ENCODE measurements at regions not wholly inside any gene's neighbourhood (a gene's known extent, or its start where the extent isn't known, plus 50 kb on each side); places are given as distances from the start of the nearest gene placed in this dataset.
"Not testable (repeated sequence)": the region's sequence is repeated elsewhere in the genome, so short reads cannot be mapped to it uniquely, and the experiment has no call there.

GRCh38 chr3:20810555-20810954 lies 624.5 kb upstream of the SGO1 start:
- ATAC-seq = no peak

- no peak for ATAC-seq
These were observed 623.4 kb upstream of the SGO1 start for GRCh38 chr3:20809356-20809755.

- ATAC-seq = no peak
These were observed 622.9 kb upstream of the SGO1 start for GRCh38 chr3:20808864-20809263.

- ATAC-seq = no peak
These were observed 612.7 kb upstream of the SGO1 start for GRCh38 chr3:20798666-20799065.

- no peak for ATAC-seq
These were observed 601.0 kb upstream of the SGO1 start for GRCh38 chr3:20787005-20787404.

DNA sequence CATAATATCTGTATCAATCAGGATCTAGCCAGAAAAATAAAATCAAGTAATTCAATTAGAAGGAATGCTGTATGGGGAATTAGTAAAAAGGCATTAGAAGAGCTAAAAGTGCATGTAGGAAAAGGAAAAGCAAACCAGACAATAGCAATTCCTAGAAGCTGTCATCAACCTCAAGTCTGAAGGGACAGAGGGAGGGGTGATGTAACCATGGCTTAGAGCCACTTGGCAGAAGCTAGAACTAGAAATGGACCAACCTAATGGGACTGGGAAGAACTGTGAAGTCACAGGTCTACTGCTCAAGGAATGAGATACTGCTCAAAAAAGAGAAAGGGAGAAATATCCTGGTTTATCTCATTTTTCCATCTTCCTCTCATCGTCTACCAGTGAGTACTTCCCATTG lies 590.7 kb upstream of the SGO1 start:
- no peak for ATAC-seq

DNA sequence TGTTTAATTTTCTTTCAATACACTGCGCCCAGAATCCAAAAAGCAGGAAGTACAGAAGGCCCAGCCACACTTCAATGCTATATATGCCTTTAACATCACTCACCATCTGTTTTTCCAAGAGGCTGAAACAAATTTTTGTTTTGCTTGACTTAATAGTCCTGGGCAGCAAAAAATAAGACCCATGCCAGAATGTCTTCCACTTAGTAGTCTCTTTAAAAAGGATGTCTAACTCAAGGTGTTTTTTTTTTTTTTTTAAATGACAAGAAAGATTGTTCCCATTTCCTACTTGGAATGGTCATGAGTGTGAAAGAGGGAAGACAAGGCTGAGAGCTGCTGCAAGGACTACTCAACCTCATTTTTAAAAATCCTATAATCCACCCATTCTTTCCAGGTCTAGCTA lies 590.3 kb upstream of the SGO1 start:
- no peak for ATAC-seq

DNA sequence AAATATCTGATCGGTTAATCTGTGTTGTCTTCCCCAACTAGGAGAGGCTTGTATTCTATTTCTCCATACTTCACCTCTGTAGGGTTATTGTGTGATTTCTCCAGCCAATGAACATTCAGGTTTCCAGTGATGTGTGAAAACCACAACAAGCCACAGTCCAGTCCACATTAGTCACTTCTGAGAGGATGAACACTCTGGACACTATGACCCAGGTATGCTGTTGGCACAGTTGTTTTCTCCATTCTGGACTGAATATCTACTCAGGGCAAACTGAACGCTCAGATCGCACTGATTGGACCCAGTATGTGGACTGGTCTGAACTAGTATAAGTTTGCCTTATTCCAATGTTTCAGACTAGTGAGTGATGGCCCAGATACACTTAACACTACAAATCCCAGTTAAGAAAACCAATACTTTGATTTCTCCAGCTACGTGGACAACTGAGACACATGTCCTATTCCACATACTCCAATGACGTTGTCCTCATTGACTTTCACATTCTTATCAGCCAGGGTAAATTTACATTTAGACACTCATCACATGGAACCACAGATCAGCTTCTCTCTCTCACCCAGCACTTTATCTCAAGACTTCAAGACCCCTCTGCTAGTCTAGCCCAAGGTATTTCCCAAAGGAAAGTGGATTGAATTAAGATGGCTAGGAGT lies 587.4 kb upstream of the SGO1 start:
- no peak for ATAC-seq

GRCh38 chr3:20772869-20773268 lies 586.9 kb upstream of the SGO1 start:
- no peak for ATAC-seq

DNA sequence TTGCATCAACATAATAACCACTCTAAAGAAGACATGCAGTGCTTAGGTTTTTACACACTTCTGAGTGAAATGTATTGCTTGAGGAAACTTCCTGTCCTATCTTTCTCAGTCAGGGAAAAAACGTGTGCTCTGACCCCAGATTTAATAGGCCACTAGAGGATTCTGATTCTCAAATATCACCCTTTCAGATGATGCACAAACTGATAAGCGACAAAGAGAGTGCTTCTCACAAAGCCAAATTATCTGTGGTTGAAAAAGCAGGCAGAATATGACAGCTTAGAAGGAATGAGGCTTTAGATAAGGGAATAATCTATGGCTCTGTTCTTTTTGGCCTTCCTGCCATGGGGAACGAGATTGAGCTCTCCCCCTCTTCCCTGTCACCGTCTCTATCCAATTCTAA lies 583.4 kb upstream of the SGO1 start:
- no peak for ATAC-seq

- ATAC-seq = no peak
These were observed 575.0 kb upstream of the SGO1 start for GRCh38 chr3:20760981-20761380.

DNA sequence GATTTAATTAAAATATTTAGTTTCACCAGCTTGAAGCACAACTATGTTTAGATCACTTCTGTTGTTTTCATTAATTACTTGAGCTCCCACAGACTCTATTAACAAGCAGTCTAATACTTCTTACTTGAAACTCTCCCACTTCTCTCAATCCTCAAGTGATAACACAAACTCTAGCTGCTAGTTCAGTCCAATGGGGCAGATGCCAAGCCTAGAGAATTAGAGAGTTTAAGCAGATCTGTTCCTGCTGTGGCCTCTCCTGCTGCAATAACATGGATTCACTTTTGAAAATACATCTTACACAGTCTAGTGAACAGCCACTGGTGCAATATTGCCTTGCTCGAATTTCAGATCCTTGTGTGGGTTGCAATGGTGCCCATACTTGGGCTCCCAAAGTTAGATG lies 566.4 kb upstream of the SGO1 start:
- ATAC-seq = no peak

DNA sequence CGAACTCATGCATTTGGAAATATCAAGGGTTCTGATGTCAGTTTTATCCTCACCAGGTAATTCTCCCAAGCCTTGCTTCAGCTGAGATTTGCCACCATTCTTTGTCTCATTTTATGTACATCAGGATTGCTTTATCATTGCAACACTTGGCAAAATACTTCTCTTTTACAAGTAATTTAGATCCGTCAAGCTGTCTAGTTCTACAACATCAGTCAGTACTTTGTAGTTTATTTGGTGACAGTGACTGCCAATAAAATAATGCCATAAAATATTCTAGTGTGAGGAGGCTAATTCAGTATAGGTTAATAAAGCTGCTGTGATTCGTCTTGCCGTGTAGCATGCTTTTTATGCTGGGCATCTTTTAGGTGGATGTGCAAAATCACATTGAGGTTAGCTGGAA lies 565.3 kb upstream of the SGO1 start:
- no peak for ATAC-seq

DNA sequence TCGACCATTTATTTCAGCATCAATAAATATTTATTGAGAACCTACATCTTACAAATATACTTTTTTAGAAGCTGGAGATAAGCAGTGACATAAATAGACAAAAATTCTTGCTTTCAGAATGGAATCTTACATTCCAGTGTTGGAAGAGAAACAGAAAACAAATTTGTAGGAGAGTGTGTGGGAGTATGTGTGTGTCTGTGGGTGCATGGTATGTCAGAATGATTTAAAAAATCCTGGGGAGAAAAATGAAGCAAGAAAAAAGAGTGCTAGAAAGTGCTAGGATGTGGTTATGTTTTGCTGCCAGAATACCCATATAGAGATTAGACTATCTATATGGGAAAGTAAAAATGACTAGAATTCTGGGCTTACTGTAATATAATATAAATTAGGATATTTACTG lies 561.7 kb upstream of the SGO1 start:
- no peak for ATAC-seq

- ATAC-seq = no peak
These were observed 557.7 kb upstream of the SGO1 start for GRCh38 chr3:20743553-20744321.

GRCh38 chr3:20742903-20743552 lies 557.0 kb upstream of the SGO1 start:
- no peak for ATAC-seq

- ATAC-seq = no peak
These were observed 555.4 kb upstream of the SGO1 start for GRCh38 chr3:20741381-20741780.

GRCh38 chr3:20739814-20740213 lies 553.8 kb upstream of the SGO1 start:
- no peak for ATAC-seq

DNA sequence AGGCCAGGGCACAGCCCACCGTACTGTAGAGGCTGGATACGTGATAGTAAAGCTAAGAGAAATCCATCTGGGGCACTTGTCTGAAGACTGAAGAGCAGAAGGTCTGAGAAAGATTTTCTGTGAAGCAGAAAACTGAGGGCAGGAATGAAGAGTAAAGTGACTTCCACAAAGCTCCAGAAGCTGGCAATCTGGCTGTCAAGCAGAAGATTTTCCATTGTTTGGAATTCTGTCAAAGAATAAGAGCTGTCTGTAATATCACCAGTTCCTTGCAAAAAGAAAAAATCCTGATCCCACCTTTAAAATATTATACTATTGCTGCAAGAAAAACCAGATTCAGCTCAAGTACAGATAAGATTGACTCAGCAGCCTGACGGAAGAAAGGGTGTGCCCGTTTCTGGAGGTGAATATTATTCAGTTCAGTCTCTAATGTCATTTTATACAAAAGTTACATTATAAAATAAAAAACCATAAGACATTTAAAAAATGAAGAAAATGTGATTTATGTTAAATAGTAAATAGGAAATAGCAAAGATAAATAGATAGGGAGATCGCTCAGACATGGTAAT lies 550.4 kb upstream of the SGO1 start:
- no peak for ATAC-seq

DNA sequence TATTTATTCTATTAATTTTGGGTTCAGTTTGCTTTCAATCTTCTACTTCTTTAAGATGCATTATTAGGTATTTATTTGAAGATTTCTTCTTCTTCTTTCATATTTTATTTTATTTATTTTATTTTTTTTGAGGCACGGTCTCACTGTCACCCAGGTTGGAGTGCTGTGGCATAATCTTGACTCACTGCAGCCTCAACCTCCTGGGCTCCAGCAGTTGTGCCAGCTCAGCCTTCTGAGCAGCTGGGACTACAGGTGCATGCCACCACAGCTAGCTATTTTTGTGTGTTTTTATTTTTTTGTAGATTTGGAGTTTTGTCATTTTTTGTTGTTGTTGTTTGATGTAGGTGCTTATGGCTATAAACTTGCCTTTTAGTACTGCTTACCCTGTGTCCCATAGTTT lies 543.2 kb upstream of the SGO1 start:
- ATAC-seq = no peak

DNA sequence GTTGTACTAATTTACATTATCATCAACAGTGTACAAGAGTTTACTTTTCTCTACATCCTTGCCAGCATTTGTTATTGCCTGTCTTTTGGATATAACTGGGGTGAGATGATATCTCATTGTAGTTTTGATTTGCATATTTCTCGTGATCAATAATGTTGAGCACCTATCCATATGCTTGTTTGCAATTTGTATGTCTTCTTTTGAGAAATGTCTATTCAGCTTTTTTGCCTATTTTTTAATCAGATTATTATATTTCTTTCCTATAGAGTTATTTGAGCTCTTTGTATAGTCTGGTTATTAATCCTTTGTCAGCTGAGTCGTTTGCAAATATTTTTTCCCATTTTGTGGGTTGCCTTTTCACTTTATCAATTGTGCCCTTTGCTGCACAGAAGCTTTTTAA lies 540.8 kb upstream of the SGO1 start:
- no peak for ATAC-seq

GRCh38 chr3:20724241-20724640 lies 538.2 kb upstream of the SGO1 start:
- no peak for ATAC-seq

GRCh38 chr3:20716425-20716824 lies 530.4 kb upstream of the SGO1 start:
- not testable (repeated sequence) for ATAC-seq

- ATAC-seq = no peak
These were observed 515.6 kb upstream of the SGO1 start for GRCh38 chr3:20701641-20702040.
